ENCODE measurements at regions not wholly inside any gene's neighbourhood (a gene's known extent, or its start where the extent isn't known, plus 50 kb on each side); places are given as distances from the start of the nearest gene placed in this dataset.

- H3K9me3 ChIP-seq: no peaks in the 10 kb centered on the region
- no peaks in the 10 kb centered on the region for H3K4me1 ChIP-seq
- CTCF ChIA-PET: no interaction called here
- ATAC-seq: no peak
- POLR2A ChIA-PET: no interaction called here
- no peak for FAIRE-seq
- H3K4me2 ChIP-seq: no peak overlapping the region
- DNase-seq (ENCODE audit: low read depth in 1 of 2, low spot score in 1 of 2): peak in 1 of 2 experiments; percentile 5
- WGBS (ENCODE audit: missing lambda C conversion rate): 79% methylated on average over 1 of the region's 1 CpG
- TF ChIP-seq MYC (IDR thresholded peaks at IDR 0.05; ENCODE audit: borderline replicate concordance, low read length) (no peak), FOSL2 (IDR thresholded peaks at IDR 0.05) (no peak), FOSL2 (CRISPR knock-in tag; IDR thresholded peaks at IDR 0.05) (0 out of 2 replicates have a peak, but pooled peaks have one; percentile 17)
- H3K27ac ChIP-seq: no peak overlapping the region
- no peak overlapping the region for H3K4me3 ChIP-seq
Observed at GRCh38 chr6:27031302-27031701, 216.2 kb upstream of the PRSS16 start.

DNA sequence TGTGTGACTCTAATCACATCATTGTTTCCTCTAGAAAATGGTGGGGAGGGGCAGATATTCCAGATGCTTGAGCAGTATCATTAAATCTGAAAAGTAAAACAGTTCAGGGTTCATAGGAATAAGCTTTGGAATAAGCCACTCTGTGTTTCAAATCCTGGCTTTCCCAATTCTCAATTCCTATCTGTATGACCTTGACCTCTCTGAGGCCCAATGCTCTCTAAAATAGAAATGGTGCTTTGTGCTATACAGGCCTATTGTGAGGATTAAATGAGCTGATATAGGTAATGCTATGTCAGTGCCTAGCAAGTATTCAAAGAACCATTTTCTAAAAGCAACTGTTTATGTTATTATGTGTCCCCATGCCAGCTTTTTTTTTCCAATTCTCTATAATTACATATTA is 209.0 kb upstream of the PRSS16 start:
- TF ChIP-seq SREBF2 (IDR thresholded peaks at IDR 0.05): no peak
- TF ChIP-seq REST (IDR thresholded peaks at IDR 0.05): no peak
- TF ChIP-seq RARB (CRISPR knock-in tag; IDR thresholded peaks at IDR 0.05): no peak
- no peak for TF ChIP-seq POLR2AphosphoS2 (conservative IDR thresholded peaks at IDR 0.05; ENCODE audit: low read length)
- TF ChIP-seq CBX2 (IDR thresholded peaks at IDR 0.05; ENCODE audit: borderline replicate concordance, low read depth): no peak
- TF ChIP-seq CHD4 (IDR thresholded peaks at IDR 0.05; ENCODE audit: borderline replicate concordance): no peak
- no peak for TF ChIP-seq USF2 (IDR thresholded peaks at IDR 0.05)
- Histone ChIP-seq H3K4me2 (no peak overlapping the region), H3K9me3 (no peaks in the 10 kb centered on the region), H3K27ac (no peak overlapping the region), H3K4me3 (no peak overlapping the region), H3K4me1 (no peaks in the 10 kb centered on the region)
- ATAC-seq (no peak), DNase-seq (ENCODE audit: low read depth in 1 of 2, low spot score in 1 of 2) (no peak), FAIRE-seq (no peak)
- ChIA-PET CTCF (no interaction called here), POLR2A (no interaction called here)

DNA sequence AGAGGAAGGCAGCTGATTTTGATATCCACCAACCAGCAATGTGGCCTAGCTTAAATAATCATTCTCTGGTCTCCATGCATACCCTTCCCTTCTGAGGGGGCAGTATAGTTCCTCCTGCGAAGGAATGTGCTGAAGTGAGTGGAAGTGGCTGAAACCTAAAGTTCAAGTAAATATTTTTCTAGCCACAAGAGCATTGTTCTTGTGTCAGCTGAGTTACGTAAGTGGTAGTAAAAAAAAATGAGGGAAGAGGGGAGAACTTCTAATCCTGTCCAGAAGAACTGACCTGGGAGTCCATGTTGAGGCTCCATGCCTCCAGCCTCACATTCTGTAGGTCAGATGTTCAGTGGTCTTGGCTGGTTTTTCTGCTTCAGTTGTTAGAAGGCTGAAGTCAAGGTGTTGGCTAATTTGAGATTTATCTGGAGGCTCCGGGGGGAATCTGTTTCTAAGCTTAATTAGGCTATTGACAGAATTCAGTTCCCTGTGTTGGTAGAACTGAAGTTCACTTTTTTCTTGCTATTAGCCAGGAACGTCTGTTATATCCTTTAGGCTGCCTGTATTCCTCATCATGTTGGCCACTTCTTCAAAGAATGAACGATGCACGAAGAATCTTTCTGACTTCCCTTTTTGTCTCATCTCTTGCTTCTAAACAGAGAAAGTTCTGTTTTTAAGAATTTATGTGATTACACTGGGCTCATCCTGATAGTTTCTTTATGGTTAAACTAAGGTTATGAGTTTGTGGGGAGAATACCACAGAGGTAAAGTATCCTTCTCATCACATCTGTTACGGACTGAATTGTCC is 207.1 kb upstream of the PRSS16 start:
- ChIA-PET POLR2A (no interaction called here), CTCF (no interaction called here)
- FAIRE-seq (no peak), ATAC-seq (no peak), DNase-seq (ENCODE audit: low read depth in 1 of 2, low spot score in 1 of 2) (no peak)
- no peaks in the 10 kb centered on the region for H3K4me1 ChIP-seq
- no peak overlapping the region for H3K27ac ChIP-seq
- WGBS (ENCODE audit: missing lambda C conversion rate): 57% methylated on average over 7 of the region's 7 CpGs
- no peak overlapping the region for H3K4me3 ChIP-seq
- no peak overlapping the region for H3K4me2 ChIP-seq
- H3K9me3 ChIP-seq: no peaks in the 10 kb centered on the region
- no peak for TF ChIP-seq ZNF302 (CRISPR knock-in tag; IDR thresholded peaks at IDR 0.05)
- no peak for TF ChIP-seq PHF8 (IDR thresholded peaks at IDR 0.05; ENCODE audit: borderline replicate concordance, low read depth)
- no peak for TF ChIP-seq BHLHE40 (IDR thresholded peaks at IDR 0.05; ENCODE audit: low read depth, low read length)
- no peak for TF ChIP-seq HEYL (CRISPR knock-in tag; IDR thresholded peaks at IDR 0.05)
- no peak for TF ChIP-seq ESRRA (IDR thresholded peaks at IDR 0.05; ENCODE audit: borderline replicate concordance, low read length)
- no peak for TF ChIP-seq KDM1A (IDR thresholded peaks at IDR 0.05; ENCODE audit: low read depth)
- no peak for TF ChIP-seq REST (IDR thresholded peaks at IDR 0.05)
- no peak for TF ChIP-seq ATOH8 (CRISPR knock-in tag; IDR thresholded peaks at IDR 0.05; ENCODE audit: low read depth)
- TF ChIP-seq RAD21 (conservative IDR thresholded peaks at IDR 0.05 in 1 of 2, IDR thresholded peaks at IDR 0.05 in 1 of 2): no peak
- TF ChIP-seq HDAC2 (IDR thresholded peaks at IDR 0.05): no peak
- TF ChIP-seq FOSB (CRISPR knock-in tag; IDR thresholded peaks at IDR 0.05): no peak
- TF ChIP-seq CBX8 (IDR thresholded peaks at IDR 0.05): no peak
- TF ChIP-seq E2F6 (IDR thresholded peaks at IDR 0.05; ENCODE audit: borderline replicate concordance, low read depth): no peak
- TF ChIP-seq, protein P1, sequence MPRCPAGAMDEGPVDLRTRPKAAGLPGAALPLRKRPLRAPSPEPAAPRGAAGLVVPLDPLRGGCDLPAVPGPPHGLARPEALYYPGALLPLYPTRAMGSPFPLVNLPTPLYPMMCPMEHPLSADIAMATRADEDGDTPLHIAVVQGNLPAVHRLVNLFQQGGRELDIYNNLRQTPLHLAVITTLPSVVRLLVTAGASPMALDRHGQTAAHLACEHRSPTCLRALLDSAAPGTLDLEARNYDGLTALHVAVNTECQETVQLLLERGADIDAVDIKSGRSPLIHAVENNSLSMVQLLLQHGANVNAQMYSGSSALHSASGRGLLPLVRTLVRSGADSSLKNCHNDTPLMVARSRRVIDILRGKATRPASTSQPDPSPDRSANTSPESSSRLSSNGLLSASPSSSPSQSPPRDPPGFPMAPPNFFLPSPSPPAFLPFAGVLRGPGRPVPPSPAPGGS (IDR thresholded peaks at IDR 0.05): no peak

Data from A549 (cell line).